LNCAP (cell line): ENCODE measurements at regions not wholly inside any gene's neighbourhood (a gene's known extent, or its start where the extent isn't known, plus 50 kb on each side); places are given as distances from the start of the nearest gene placed in this dataset.

Experiments
- CTCF ChIP-seq: fragments of 450-650 bp; IDR thresholded peaks from 2 replicates; pipeline ENCODE4 v1.5.1; 2017; ENCODE audit warnings: mild to moderate bottlenecking

GRCh38 chr3:83150896-83151295 lies 1389.5 kb upstream of the GBE1 start:
- no peak for TF ChIP-seq CTCF

DNA sequence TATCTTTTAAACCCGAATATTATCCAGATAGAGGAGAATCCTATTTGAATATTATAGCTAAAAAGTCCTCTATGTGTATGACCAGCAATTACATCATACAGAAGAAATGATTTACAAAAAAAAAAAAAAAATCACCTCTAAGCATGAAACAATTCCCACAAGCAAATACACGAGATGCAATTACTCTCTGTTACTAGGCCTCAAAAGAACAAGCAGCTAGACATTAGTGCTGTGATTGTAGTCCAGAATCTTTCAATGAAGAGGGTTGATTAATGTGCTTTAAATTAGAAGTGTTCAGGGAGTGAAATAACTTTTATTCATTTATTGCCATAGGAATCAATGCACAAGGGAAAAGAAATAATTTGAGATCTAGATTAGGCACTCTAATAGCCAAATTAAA lies 1379.5 kb upstream of the GBE1 start:
- TF ChIP-seq CTCF = no peak

- TF ChIP-seq CTCF = no peak
Observed at GRCh38 chr3:83131236-83131635, 1369.8 kb upstream of the GBE1 start.

GRCh38 chr3:83122774-83123350 lies 1361.4 kb upstream of the GBE1 start:
- TF ChIP-seq CTCF = no peak

DNA sequence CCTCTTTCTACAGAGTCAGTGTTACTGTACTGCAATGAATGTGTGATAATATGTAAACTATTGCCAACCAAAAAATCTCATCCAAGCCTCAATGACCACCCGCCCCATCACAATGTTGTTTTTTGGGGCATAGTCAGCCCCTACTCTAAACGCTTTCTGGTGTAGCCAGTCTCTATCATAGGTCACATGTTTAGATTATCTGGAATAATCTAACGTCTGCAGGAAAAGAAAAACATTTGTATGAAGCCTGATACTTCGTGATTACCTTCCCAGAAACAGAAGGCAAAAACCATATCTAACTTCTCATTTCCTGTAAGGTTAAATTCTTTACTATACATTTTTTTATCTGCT lies 1331.8 kb upstream of the GBE1 start:
- TF ChIP-seq CTCF = no peak

GRCh38 chr3:83092521-83093221 lies 1331.2 kb upstream of the GBE1 start:
- no peak for TF ChIP-seq CTCF

GRCh38 chr3:83076041-83076440 lies 1314.6 kb upstream of the GBE1 start:
- no peak for TF ChIP-seq CTCF

GRCh38 chr3:83074485-83074884 lies 1313.0 kb upstream of the GBE1 start:
- no peak for TF ChIP-seq CTCF
